ENCODE measurements at regions not wholly inside any gene's neighbourhood (a gene's known extent, or its start where the extent isn't known, plus 50 kb on each side); places are given as distances from the start of the nearest gene placed in this dataset.

DNA sequence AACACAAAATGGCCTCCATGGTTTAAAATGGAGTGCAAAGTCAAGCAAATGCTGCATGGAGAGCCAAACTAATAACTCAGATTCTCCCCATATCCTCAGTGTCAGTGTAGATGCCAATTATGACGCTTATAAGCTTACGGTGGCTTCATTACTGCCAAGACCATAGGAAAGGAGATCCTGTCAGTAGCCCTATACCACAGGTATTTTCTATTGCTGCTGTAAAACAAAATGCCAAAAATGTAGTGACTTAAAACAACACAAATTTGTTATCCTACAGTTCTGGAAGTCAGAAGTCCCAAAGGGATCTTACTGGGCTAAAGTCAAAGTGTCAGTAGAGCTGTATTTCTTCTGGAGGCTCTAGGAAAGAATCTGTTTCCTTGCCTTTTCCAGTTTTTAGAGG, 149.8 kb upstream of the GBE1 start (continued):
- TF ChIP-seq, protein P1, sequence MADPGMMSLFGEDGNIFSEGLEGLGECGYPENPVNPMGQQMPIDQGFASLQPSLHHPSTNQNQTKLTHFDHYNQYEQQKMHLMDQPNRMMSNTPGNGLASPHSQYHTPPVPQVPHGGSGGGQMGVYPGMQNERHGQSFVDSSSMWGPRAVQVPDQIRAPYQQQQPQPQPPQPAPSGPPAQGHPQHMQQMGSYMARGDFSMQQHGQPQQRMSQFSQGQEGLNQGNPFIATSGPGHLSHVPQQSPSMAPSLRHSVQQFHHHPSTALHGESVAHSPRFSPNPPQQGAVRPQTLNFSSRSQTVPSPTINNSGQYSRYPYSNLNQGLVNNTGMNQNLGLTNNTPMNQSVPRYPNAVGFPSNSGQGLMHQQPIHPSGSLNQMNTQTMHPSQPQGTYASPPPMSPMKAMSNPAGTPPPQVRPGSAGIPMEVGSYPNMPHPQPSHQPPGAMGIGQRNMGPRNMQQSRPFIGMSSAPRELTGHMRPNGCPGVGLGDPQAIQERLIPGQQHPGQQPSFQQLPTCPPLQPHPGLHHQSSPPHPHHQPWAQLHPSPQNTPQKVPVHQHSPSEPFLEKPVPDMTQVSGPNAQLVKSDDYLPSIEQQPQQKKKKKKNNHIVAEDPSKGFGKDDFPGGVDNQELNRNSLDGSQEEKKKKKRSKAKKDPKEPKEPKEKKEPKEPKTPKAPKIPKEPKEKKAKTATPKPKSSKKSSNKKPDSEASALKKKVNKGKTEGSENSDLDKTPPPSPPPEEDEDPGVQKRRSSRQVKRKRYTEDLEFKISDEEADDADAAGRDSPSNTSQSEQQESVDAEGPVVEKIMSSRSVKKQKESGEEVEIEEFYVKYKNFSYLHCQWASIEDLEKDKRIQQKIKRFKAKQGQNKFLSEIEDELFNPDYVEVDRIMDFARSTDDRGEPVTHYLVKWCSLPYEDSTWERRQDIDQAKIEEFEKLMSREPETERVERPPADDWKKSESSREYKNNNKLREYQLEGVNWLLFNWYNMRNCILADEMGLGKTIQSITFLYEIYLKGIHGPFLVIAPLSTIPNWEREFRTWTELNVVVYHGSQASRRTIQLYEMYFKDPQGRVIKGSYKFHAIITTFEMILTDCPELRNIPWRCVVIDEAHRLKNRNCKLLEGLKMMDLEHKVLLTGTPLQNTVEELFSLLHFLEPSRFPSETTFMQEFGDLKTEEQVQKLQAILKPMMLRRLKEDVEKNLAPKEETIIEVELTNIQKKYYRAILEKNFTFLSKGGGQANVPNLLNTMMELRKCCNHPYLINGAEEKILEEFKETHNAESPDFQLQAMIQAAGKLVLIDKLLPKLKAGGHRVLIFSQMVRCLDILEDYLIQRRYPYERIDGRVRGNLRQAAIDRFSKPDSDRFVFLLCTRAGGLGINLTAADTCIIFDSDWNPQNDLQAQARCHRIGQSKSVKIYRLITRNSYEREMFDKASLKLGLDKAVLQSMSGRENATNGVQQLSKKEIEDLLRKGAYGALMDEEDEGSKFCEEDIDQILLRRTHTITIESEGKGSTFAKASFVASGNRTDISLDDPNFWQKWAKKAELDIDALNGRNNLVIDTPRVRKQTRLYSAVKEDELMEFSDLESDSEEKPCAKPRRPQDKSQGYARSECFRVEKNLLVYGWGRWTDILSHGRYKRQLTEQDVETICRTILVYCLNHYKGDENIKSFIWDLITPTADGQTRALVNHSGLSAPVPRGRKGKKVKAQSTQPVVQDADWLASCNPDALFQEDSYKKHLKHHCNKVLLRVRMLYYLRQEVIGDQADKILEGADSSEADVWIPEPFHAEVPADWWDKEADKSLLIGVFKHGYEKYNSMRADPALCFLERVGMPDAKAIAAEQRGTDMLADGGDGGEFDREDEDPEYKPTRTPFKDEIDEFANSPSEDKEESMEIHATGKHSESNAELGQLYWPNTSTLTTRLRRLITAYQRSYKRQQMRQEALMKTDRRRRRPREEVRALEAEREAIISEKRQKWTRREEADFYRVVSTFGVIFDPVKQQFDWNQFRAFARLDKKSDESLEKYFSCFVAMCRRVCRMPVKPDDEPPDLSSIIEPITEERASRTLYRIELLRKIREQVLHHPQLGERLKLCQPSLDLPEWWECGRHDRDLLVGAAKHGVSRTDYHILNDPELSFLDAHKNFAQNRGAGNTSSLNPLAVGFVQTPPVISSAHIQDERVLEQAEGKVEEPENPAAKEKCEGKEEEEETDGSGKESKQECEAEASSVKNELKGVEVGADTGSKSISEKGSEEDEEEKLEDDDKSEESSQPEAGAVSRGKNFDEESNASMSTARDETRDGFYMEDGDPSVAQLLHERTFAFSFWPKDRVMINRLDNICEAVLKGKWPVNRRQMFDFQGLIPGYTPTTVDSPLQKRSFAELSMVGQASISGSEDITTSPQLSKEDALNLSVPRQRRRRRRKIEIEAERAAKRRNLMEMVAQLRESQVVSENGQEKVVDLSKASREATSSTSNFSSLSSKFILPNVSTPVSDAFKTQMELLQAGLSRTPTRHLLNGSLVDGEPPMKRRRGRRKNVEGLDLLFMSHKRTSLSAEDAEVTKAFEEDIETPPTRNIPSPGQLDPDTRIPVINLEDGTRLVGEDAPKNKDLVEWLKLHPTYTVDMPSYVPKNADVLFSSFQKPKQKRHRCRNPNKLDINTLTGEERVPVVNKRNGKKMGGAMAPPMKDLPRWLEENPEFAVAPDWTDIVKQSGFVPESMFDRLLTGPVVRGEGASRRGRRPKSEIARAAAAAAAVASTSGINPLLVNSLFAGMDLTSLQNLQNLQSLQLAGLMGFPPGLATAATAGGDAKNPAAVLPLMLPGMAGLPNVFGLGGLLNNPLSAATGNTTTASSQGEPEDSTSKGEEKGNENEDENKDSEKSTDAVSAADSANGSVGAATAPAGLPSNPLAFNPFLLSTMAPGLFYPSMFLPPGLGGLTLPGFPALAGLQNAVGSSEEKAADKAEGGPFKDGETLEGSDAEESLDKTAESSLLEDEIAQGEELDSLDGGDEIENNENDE (IDR thresholded peaks at IDR 0.05; ENCODE audit: low read depth, low read length) = no peak
- no peak for TF ChIP-seq CSDE1 (IDR thresholded peaks at IDR 0.05)
- no peak for TF ChIP-seq EP400 (IDR thresholded peaks at IDR 0.05)
